AG09309 (cell line): ENCODE measurements at regions not wholly inside any gene's neighbourhood (a gene's known extent, or its start where the extent isn't known, plus 50 kb on each side); places are given as distances from the start of the nearest gene placed in this dataset.
"Not testable (repeated sequence)": the region's sequence is repeated elsewhere in the genome, so short reads cannot be mapped to it uniquely, and the experiment has no call there.

Experiments
- DNase-seq: peaks from one replicate; pipeline ENCODE4 v3.0.0-alpha.2; 2010; ENCODE audit warnings: low read depth
- H3K4me3 ChIP-seq: 2 replicates; pipeline ENCODE4 v1.5.1; 2011; ENCODE audit warnings: mild to moderate bottlenecking, low read depth, low read length, moderate library complexity; ENCODE audit not compliant: control insufficient read depth
- CTCF ChIP-seq: IDR thresholded peaks from 2 replicates; pipeline ENCODE4 v1.5.1; 2011; ENCODE audit warnings: mild to moderate bottlenecking, low read depth, low read length, inconsistent platforms; ENCODE audit not compliant: insufficient read depth, control insufficient read depth; ENCODE audit errors: missing control alignments

DNA sequence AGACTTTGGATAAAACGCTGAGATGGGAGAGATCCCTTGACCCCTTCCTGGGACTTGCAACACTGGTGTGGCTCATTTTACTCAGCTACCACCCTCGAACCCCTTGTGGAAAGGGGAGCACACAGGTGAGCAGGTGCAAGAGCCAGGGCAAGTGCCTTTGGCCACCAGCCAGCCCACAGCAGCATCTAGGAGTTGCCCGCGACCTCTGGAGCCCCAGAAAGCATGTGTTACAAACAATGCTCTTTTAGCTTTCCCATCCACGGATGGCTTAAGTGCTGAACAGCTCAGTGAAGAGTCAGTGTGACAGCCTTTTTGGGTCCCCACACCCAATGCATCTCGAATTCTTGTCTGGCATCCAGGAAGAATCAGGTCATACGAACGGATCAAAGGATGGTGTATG, 197.8 kb downstream of the MEMO1 start:
- no peak for TF ChIP-seq CTCF
- H3K4me3 ChIP-seq, result no peak overlapping the region
- no peak for DNase-seq

GRCh38 chr2:31812051-31812798, 198.6 kb downstream of the MEMO1 start:
- DNase-seq, result no peak
- H3K4me3 ChIP-seq, result no peak overlapping the region
- TF ChIP-seq CTCF, result no peak

GRCh38 chr2:31811482-31811881, 199.3 kb downstream of the MEMO1 start:
- TF ChIP-seq CTCF, result no peak
- no peak for DNase-seq
- no peak overlapping the region for H3K4me3 ChIP-seq

GRCh38 chr2:31810200-31810917, 200.4 kb downstream of the MEMO1 start:
- TF ChIP-seq CTCF, result no peak
- no peak for DNase-seq
- H3K4me3 ChIP-seq, result no peak overlapping the region

DNA sequence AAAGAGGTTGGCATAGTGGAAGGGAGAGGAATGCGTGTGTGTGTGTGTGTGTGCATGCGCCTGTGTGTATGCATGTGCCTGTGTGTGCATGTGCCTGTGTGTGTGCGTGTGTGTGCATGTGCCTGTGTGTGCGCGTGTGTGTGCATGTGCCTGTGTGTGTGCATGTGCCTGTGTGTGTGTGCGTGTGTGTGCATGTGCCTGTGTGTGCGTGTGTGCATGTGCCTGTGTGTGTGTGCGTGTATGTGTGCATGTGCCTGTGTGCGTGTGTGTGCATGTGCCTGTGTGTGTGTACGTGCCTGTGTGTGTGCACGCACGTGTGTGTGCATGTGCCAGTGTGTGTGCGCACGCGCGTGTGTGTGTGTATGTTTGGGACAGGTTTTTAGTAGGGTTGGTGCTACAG, 205.1 kb downstream of the MEMO1 start:
- no peak for TF ChIP-seq CTCF
- no peak for DNase-seq
- no peak overlapping the region for H3K4me3 ChIP-seq

- not testable (repeated sequence) for H3K4me3 ChIP-seq, DNase-seq
Measured at GRCh38 chr2:31803481-31804153, 207.2 kb downstream of the MEMO1 start.

DNA sequence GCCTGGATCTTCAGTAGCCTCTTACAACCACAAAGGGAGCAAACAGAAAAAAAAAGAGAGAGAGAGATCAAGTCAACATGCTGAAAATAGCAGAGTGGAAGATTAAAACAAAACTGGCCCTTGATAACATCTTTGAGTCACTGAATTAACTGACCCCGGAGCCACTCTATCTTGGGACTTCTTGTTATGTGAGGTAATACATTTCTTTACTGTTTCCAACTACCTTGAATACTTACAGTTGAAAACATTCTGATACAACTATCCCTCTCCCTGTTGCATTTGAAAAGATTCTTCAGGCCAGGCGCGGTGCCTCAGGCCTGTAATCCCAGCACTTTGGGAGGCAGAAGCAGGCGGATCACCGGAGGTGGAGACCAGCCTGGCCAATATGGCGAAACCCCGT, 208.1 kb downstream of the MEMO1 start:
- no peak for TF ChIP-seq CTCF
- no peak for DNase-seq
- H3K4me3 ChIP-seq, result no peak overlapping the region

DNA sequence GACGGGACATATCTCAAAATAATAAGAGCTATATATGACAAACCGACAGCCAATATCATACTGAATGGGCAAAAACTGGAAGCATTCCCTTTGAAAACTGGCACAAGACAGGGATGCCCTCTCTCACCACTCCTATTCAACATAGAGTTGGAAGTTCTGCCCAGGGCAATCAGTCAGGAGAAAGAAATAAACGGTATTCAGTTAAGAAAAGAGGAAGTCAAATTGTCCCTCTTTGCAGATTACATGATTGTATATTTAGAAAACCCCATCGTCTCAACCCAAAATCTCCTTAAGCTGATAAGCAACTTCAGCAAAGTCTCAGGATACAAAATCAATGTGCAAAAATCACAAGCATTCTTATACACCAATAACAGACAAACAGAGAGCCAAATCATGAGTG, 211.5 kb downstream of the MEMO1 start:
- not testable (repeated sequence) for DNase-seq, H3K4me3 ChIP-seq
